ENCODE measurements at regions not wholly inside any gene's neighbourhood (a gene's known extent, or its start where the extent isn't known, plus 50 kb on each side); places are given as distances from the start of the nearest gene placed in this dataset.

DNA sequence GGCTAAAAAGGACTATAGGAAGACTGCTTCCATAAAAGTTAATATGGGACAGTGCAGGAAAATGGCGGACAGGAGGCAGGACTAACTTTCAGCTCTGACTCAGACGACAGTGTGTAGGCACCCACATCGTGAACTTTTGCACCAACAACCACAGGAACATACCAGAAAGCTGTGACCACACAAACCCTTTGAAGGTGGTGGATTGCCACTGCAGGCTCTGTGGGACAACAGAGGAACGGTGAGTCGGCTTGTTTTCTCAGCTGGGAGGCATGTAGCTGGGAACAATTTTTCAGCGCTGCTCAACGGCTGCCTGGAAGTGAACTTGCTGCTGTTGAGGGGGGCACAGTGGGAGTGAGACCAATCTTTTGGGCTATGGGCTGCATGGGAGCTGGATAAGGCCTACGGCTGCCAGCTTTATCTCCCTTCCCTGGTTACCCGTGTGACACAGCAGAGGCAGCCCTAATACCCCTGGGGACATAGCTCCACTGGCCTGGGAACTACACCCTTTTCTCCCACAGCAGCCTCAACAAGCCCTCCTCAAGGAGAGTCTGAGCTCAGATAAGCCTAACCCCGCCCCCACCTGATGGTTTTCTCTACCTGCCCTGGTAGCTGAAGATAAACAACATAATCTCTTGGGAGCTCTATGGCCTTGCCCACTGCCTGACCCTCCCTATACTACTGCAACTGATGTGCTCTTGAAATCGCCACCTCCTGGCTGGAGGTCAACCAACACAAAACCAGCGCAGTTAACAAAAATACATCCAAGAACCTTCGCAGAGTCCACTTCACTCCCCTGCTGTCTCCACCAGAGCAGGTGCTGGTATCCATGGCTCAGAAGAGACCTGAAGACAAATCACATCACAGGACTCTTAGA lies 1537.0 kb downstream of the C4orf33 start:
- TF ChIP-seq, protein P1, sequence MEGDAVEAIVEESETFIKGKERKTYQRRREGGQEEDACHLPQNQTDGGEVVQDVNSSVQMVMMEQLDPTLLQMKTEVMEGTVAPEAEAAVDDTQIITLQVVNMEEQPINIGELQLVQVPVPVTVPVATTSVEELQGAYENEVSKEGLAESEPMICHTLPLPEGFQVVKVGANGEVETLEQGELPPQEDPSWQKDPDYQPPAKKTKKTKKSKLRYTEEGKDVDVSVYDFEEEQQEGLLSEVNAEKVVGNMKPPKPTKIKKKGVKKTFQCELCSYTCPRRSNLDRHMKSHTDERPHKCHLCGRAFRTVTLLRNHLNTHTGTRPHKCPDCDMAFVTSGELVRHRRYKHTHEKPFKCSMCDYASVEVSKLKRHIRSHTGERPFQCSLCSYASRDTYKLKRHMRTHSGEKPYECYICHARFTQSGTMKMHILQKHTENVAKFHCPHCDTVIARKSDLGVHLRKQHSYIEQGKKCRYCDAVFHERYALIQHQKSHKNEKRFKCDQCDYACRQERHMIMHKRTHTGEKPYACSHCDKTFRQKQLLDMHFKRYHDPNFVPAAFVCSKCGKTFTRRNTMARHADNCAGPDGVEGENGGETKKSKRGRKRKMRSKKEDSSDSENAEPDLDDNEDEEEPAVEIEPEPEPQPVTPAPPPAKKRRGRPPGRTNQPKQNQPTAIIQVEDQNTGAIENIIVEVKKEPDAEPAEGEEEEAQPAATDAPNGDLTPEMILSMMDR (IDR thresholded peaks at IDR 0.05; ENCODE audit: borderline replicate concordance, extremely low read depth, low read length, poor library complexity, severe bottlenecking) = no peak
- TF ChIP-seq EZH2 (IDR thresholded peaks at IDR 0.05; ENCODE audit: borderline replicate concordance, low read depth, low read length, severe bottlenecking) = no peak

Measured in DND-41 (cell line).